Esophagus squamous epithelium (tissue), 5 donors: ENCODE measurements at regions not wholly inside any gene's neighbourhood (a gene's known extent, or its start where the extent isn't known, plus 50 kb on each side); places are given as distances from the start of the nearest gene placed in this dataset.

Experiments
- DNase-seq: peaks from one replicate; lab custom pipeline; 2025; lab: John Stamatoyannopoulos, UW
- H3K27ac ChIP-seq, 4 donors: fragments of 200-600 bp; sonication (generic); one replicate each; pipeline ENCODE4 v1.5.1; 2016 to 2019; ENCODE audit warnings: mild to moderate bottlenecking in 1 of 4
- H3K27me3 ChIP-seq, 4 donors: fragments of 200-600 bp; sonication (generic); 1 replicate in 3 of 4; 2 replicates in 1 of 4; pipeline versions ENCODE4 v1.5.1 to v1.6.0; 2017 to 2021; ENCODE audit warnings: antibody characterized with exemption in 1 of 4
- H3K36me3 ChIP-seq, 3 donors: fragments of 200-600 bp; sonication (generic); one replicate each; pipeline ENCODE4 v1.5.1; 2016 to 2019
- H3K4me1 ChIP-seq, 3 donors: fragments of 200-600 bp; sonication (generic); one replicate each; pipeline ENCODE4 v1.5.1; 2017 to 2019
- H3K4me3 ChIP-seq, 4 donors: fragments of 200-600 bp; sonication (generic); 1 replicate in 3 of 4; 2 replicates in 1 of 4; pipeline ENCODE4 v1.5.1; 2016 to 2019; ENCODE audit warnings: mild to moderate bottlenecking in 2 of 4, moderate library complexity in 1 of 4
- H3K9me3 ChIP-seq, 3 donors: fragments of 200-600 bp; sonication (generic); one replicate each; pipeline ENCODE4 v1.5.1; 2016 to 2019
- POLR2A ChIP-seq, 4 donors: fragments of 450-650 bp; IDR thresholded peaks; one replicate each; pipeline ENCODE4 v1.6.1; 2017; ENCODE audit warnings: antibody characterized with exemption in 4 of 4, mild to moderate bottlenecking in 4 of 4, moderate library complexity in 3 of 4
- WGBS, 2 donors: methylation state at CpG; one replicate each; pipeline ENCODE4 v1.1.5; 2018; 5-methylcytosine and 5-hydroxymethylcytosine counted together
- intact Hi-C: fragments of 100-400 bp; cut with DNase I; formaldehyde crosslinking; loops from one replicate; pipeline ENCODE4 v1.15.0; 2022
- TF ChIP-seq, protein P1 (sequence below), 6 experiments: fragments of 450-650 bp in 4 of 6; fragments of 200-600 bp in 2 of 6; sonication (generic) in 2 of 6; IDR thresholded peaks; one replicate each; pipeline ENCODE4 v1.5.1; 2016 to 2019; ENCODE audit warnings: antibody characterized with exemption in 6 of 6, mild to moderate bottlenecking in 4 of 6, moderate library complexity in 4 of 6
- donor health status: DM: yes; HTN: yes; CAD: no.

DNA sequence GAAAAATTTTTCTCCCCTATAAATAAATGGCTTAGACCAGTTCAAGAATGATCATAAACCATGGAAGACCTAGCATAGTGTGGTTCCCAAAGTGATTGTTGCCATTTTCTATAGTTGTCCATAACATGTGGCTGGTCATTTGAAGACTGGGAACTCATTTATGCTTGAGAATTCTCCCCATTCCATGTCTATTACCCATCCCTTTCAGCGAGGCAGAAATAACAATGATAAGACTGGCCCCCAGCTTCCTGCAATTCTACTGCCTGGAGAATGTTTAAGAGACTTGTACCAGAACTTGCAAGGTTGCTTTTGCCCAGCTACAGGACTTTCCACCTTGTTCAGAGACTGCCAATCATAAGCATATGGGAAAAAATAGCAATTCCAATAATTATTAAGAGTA, 146.5 kb upstream of the CDH11 start:
- no peak overlapping the region for H3K27ac ChIP-seq
- H3K36me3 ChIP-seq = no peaks in the 10 kb centered on the region
- intact Hi-C loops = no loop called here
- H3K4me3 ChIP-seq = no peak overlapping the region
- H3K9me3 ChIP-seq = no peaks in the 10 kb centered on the region
- WGBS, 2 donors = 43 to 100% methylated on average over 1 of the region's 1 CpG
- TF ChIP-seq, protein P1, sequence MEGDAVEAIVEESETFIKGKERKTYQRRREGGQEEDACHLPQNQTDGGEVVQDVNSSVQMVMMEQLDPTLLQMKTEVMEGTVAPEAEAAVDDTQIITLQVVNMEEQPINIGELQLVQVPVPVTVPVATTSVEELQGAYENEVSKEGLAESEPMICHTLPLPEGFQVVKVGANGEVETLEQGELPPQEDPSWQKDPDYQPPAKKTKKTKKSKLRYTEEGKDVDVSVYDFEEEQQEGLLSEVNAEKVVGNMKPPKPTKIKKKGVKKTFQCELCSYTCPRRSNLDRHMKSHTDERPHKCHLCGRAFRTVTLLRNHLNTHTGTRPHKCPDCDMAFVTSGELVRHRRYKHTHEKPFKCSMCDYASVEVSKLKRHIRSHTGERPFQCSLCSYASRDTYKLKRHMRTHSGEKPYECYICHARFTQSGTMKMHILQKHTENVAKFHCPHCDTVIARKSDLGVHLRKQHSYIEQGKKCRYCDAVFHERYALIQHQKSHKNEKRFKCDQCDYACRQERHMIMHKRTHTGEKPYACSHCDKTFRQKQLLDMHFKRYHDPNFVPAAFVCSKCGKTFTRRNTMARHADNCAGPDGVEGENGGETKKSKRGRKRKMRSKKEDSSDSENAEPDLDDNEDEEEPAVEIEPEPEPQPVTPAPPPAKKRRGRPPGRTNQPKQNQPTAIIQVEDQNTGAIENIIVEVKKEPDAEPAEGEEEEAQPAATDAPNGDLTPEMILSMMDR (IDR thresholded peaks at IDR 0.05) = no peak
- TF ChIP-seq POLR2A (IDR thresholded peaks at IDR 0.05) = no peak
- H3K27me3 ChIP-seq = no peaks in the 10 kb centered on the region
- DNase-seq = no peak
- no peaks in the 10 kb centered on the region for H3K4me1 ChIP-seq

DNA sequence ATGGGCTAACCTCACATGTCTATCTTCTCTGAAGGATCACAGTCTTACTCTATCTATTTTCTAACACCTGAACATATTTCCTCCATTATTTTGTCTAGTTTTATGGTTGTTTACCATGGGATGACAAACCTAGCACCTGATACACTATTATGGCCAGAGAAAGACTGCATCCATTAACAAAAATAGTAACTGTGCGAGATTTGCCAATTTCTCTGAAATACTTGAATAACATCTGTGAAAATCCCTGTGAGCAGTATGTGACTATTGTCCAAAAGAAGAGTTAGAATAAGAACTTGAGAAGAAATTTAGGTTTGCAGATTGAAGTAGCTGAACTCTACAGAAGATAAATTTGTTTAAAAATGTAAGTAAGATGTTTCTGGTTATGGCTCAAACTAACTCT, 142.0 kb upstream of the CDH11 start:
- H3K27ac ChIP-seq = no peak overlapping the region
- no peaks in the 10 kb centered on the region for H3K9me3 ChIP-seq
- TF ChIP-seq POLR2A (IDR thresholded peaks at IDR 0.05) = no peak
- TF ChIP-seq, protein P1 (IDR thresholded peaks at IDR 0.05) = no peak
- 84 to 95% methylated on average over 1 of the region's 1 CpG for WGBS, 2 donors
- intact Hi-C loops = no loop called here
- H3K27me3 ChIP-seq = no peaks in the 10 kb centered on the region
- no peak overlapping the region for H3K4me3 ChIP-seq
- no peaks in the 10 kb centered on the region for H3K4me1 ChIP-seq
- no peaks in the 10 kb centered on the region for H3K36me3 ChIP-seq
- DNase-seq = no peak

DNA sequence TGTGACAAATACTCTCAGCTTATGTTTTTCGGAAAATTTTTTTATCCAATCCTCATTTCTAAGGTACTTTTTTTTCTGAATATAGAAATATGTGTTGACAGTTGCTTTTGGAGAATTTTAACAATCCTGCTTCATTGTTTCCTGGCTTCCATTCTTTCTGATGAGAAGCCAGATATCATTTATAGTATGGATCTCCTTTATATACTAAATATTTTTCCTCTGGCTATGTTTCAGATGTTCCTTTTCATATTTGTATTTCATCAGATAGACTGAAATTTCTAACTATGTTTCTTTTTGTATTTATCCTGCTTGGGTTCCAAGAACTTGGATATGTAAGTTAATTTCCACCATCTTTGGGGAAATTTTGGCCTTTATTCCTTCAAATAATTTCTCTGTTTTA, 138.9 kb upstream of the CDH11 start:
- no peaks in the 10 kb centered on the region for H3K4me1 ChIP-seq
- no peaks in the 10 kb centered on the region for H3K9me3 ChIP-seq
- 81 to 82% methylated on average over 1 of the region's 1 CpG for WGBS, 2 donors
- no peak for DNase-seq
- H3K27ac ChIP-seq = no peak overlapping the region
- H3K27me3 ChIP-seq = no peaks in the 10 kb centered on the region
- TF ChIP-seq, protein P1 (IDR thresholded peaks at IDR 0.05) = no peak
- TF ChIP-seq POLR2A (IDR thresholded peaks at IDR 0.05) = no peak
- intact Hi-C loops = no loop called here
- no peak overlapping the region for H3K4me3 ChIP-seq
- H3K36me3 ChIP-seq = no peaks in the 10 kb centered on the region

DNA sequence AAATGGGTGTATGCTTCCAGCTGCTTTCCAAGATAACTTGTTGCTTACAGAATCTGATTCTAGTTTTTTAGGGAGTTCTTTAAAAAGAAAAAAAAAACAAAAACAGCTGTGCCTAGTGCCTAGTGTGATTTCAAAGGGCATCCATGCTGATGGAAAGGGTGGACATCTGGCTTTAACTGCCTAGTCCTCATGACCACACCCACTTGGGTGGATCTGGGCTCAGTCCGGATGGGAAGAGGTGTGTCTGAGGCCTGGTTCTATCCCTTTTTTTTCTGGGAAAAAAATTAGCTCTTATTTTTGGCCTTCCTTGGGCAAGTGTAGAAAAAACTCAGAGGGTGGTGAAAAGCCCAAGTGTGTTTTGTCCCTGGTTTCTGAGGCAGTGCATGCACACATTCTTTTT, 132.3 kb upstream of the CDH11 start:
- 71 to 75% methylated on average over 1 of the region's 1 CpG for WGBS, 2 donors
- no peak overlapping the region for H3K27ac ChIP-seq
- no peak for TF ChIP-seq POLR2A (IDR thresholded peaks at IDR 0.05)
- TF ChIP-seq, protein P1 (IDR thresholded peaks at IDR 0.05) = no peak
- H3K9me3 ChIP-seq = no peaks in the 10 kb centered on the region
- no peaks in the 10 kb centered on the region for H3K27me3 ChIP-seq
- H3K4me1 ChIP-seq = no peaks in the 10 kb centered on the region
- intact Hi-C loops = no loop called here
- H3K36me3 ChIP-seq = no peaks in the 10 kb centered on the region
- no peak for DNase-seq
- H3K4me3 ChIP-seq = no peak overlapping the region

DNA sequence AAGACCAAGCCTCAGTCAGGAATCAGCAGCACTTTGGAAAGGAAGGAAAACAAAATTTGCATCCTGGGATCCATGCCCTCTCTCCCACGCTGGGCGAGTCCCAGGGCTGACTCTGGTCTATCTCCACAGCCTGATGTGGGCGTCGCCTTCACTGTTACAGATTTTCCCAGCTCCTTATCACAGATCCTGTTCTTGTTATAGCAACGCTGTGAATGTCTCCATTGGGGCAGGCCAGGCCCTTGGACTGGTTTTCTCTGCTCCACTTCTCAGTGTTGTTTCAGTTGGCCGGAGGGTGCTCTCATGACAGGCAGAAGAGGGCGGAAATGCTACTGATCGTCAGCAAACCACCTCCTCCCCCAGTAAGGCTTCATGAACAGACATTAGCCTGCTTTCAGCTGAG, 127.9 kb upstream of the CDH11 start:
- no peaks in the 10 kb centered on the region for H3K9me3 ChIP-seq
- no peak overlapping the region for H3K4me3 ChIP-seq
- TF ChIP-seq POLR2A (IDR thresholded peaks at IDR 0.05) = no peak
- TF ChIP-seq, protein P1 (IDR thresholded peaks at IDR 0.05) = no peak
- H3K4me1 ChIP-seq = no peaks in the 10 kb centered on the region
- DNase-seq = no peak
- no peaks in the 10 kb centered on the region for H3K36me3 ChIP-seq
- WGBS, 2 donors = 52 to 57% methylated on average over 8 of the region's 8 CpGs
- H3K27ac ChIP-seq = no peak overlapping the region
- no peaks in the 10 kb centered on the region for H3K27me3 ChIP-seq
- intact Hi-C loops = no loop called here
